ENCODE measurements at regions not wholly inside any gene's neighbourhood (a gene's known extent, or its start where the extent isn't known, plus 50 kb on each side); places are given as distances from the start of the nearest gene placed in this dataset.

DNA sequence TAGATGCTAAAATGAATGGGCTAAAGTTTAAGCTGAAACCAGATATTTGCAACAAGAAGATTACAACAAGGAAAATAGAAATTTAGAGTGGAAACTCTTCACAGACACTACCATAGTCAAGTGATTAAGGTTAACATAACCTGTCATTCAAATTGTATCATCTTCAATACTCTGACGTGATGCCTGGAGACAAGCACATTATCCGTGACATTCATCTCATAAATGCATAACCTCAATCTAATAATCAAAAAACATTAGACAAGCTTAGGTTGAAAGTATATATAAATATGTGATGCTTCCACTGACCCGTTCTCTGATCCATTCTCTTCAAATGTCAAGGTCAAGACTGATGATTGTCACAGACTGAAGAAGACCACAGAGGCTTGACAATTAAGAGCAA is 263.8 kb upstream of the MEOX2 start:
- ChIA-PET CTCF (no interaction called here), POLR2A (no interaction called here)
- no TSS peak for BruUV-seq (replicated peaks)
- in situ Hi-C loops (cut with HindIII; ENCODE audit: low pct_unique_long_range_greater_than_20kb, low sequenced_read_pairs) = no loop called here
- no peaks in the 10 kb centered on the region for H3K4me1 ChIP-seq (ENCODE audit: control insufficient read depth, insufficient read depth, low read length)
- H3K27me3 ChIP-seq (ENCODE audit: control insufficient read depth, insufficient read depth, low read length) = no peaks in the 10 kb centered on the region
- TF ChIP-seq SIN3A (IDR thresholded peaks at IDR 0.05; ENCODE audit: borderline replicate concordance, insufficient read depth, low read depth, low read length) (no peak), CTCF (IDR thresholded peaks at IDR 0.05) (no peak), TCF7L2 (IDR thresholded peaks at IDR 0.05; ENCODE audit: low read depth, low read length) (no peak), POLR2AphosphoS5 (IDR thresholded peaks at IDR 0.05; ENCODE audit: low read depth, low read length) (no peak)
- TF ChIP-seq, protein P1, sequence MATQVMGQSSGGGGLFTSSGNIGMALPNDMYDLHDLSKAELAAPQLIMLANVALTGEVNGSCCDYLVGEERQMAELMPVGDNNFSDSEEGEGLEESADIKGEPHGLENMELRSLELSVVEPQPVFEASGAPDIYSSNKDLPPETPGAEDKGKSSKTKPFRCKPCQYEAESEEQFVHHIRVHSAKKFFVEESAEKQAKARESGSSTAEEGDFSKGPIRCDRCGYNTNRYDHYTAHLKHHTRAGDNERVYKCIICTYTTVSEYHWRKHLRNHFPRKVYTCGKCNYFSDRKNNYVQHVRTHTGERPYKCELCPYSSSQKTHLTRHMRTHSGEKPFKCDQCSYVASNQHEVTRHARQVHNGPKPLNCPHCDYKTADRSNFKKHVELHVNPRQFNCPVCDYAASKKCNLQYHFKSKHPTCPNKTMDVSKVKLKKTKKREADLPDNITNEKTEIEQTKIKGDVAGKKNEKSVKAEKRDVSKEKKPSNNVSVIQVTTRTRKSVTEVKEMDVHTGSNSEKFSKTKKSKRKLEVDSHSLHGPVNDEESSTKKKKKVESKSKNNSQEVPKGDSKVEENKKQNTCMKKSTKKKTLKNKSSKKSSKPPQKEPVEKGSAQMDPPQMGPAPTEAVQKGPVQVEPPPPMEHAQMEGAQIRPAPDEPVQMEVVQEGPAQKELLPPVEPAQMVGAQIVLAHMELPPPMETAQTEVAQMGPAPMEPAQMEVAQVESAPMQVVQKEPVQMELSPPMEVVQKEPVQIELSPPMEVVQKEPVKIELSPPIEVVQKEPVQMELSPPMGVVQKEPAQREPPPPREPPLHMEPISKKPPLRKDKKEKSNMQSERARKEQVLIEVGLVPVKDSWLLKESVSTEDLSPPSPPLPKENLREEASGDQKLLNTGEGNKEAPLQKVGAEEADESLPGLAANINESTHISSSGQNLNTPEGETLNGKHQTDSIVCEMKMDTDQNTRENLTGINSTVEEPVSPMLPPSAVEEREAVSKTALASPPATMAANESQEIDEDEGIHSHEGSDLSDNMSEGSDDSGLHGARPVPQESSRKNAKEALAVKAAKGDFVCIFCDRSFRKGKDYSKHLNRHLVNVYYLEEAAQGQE (IDR thresholded peaks at IDR 0.05; ENCODE audit: insufficient read depth in 1 of 2, low read depth in 2 of 2, low read length in 1 of 2) = no peak
- 0 out of 2 replicates have a peak, but pooled peaks cover 5% of the 10 kb centered on the region for H3K9me3 ChIP-seq (ENCODE audit: control insufficient read depth, insufficient read depth, low read depth, low read length)
- H3K4me3 ChIP-seq (ENCODE audit: low read depth in 2 of 2, low read length in 2 of 2) = no peak overlapping the region
- DNase-seq (ENCODE audit: low read depth, low spot score) = no peak
- no peak overlapping the region for H3K27ac ChIP-seq (ENCODE audit: low read length)
- no peak for ATAC-seq
- intact Hi-C loops (cut with micrococcal nuclease; ENCODE audit: unreplicated experiment) = no loop called here
- no peaks in the 10 kb centered on the region for H3K36me3 ChIP-seq (ENCODE audit: control insufficient read depth, insufficient read depth, low read length)

GRCh38 chr7:15947754-15948153 is 261.3 kb upstream of the MEOX2 start:
- Histone ChIP-seq H3K27ac (ENCODE audit: low read length) (no peak overlapping the region), H3K9me3 (ENCODE audit: control insufficient read depth, insufficient read depth, low read depth, low read length) (no peaks in the 10 kb centered on the region), H3K27me3 (ENCODE audit: control insufficient read depth, insufficient read depth, low read length) (no peaks in the 10 kb centered on the region), H3K4me1 (ENCODE audit: control insufficient read depth, insufficient read depth, low read length) (no peaks in the 10 kb centered on the region), H3K4me3 (ENCODE audit: low read depth in 2 of 2, low read length in 2 of 2) (no peak overlapping the region), H3K36me3 (ENCODE audit: control insufficient read depth, insufficient read depth, low read length) (no peaks in the 10 kb centered on the region)
- in situ Hi-C loops (cut with HindIII; ENCODE audit: low pct_unique_long_range_greater_than_20kb, low sequenced_read_pairs) (no loop called here), intact Hi-C loops (cut with micrococcal nuclease; ENCODE audit: unreplicated experiment) (no loop called here)
- TF ChIP-seq SIN3A (IDR thresholded peaks at IDR 0.05; ENCODE audit: borderline replicate concordance, insufficient read depth, low read depth, low read length) (no peak), TCF7L2 (IDR thresholded peaks at IDR 0.05; ENCODE audit: low read depth, low read length) (no peak), POLR2AphosphoS5 (IDR thresholded peaks at IDR 0.05; ENCODE audit: low read depth, low read length) (no peak)
- TF ChIP-seq, protein P1 (IDR thresholded peaks at IDR 0.05; ENCODE audit: insufficient read depth in 1 of 2, low read depth in 2 of 2, low read length in 1 of 2) = no peak
- POLR2A ChIA-PET = no interaction called here
- CTCF ChIA-PET = no interaction called here
- no peak for DNase-seq (ENCODE audit: low read depth, low spot score)
- ATAC-seq = no peak
- BruUV-seq (replicated peaks) = no TSS peak

All from Panc1 (cell line).